ENCODE measurements at regions not wholly inside any gene's neighbourhood (a gene's known extent, or its start where the extent isn't known, plus 50 kb on each side); places are given as distances from the start of the nearest gene placed in this dataset.

DNA sequence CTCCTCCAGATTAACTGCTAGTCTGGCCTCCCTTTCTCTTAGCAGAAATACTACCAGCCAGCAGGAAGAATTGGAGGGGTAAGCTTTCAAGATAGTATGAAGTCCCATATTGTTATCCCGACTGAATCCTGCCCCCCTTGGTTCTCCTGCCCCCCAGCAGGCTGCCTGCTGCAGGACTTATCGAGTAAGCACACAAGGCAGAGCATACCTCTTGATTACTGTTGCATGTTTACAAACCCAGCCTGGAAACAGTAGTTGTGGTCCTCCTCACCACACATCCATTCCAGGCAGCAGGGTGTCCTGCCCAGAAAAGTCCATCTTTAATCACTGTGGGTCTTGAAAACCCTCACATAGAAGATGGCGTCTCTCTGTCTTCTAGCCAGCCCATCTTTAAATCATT lies 66.8 kb upstream of the PPP2R3A start:
- no peak overlapping the region for H4K8ac ChIP-seq (ENCODE audit: low read depth, low read length)
- no peak overlapping the region for H3K18ac ChIP-seq (ENCODE audit: low read length)
- no peak overlapping the region for H2AK5ac ChIP-seq (ENCODE audit: low read length)
- H3K9me3 ChIP-seq (ENCODE audit: insufficient read depth, low read depth, low read length) = no peaks in the 10 kb centered on the region
- H4K12ac ChIP-seq (ENCODE audit: low read depth, low read length) = no peak overlapping the region
- WGBS (ENCODE audit: extremely low coverage, insufficient coverage, insufficient read length) = no CpG with 5 or more reads among the region's 3 CpGs
- no peak overlapping the region for H3K9ac ChIP-seq (ENCODE audit: low read length)
- no peak overlapping the region for H4K91ac ChIP-seq (ENCODE audit: low read depth, low read length)
- H3K27ac ChIP-seq (ENCODE audit: low read depth, low read length) = no peak overlapping the region
- no peak overlapping the region for H3K23ac ChIP-seq (ENCODE audit: low read length)
- no peak overlapping the region for H2BK5ac ChIP-seq (ENCODE audit: low read depth, low read length, poor library complexity)
- no peak overlapping the region for H2AFZ ChIP-seq (ENCODE audit: insufficient read depth, low read length, poor library complexity)
- no peaks in the 10 kb centered on the region for H3K79me2 ChIP-seq (ENCODE audit: control insufficient read depth, insufficient read depth, low read length, poor library complexity)
- H2BK12ac ChIP-seq (ENCODE audit: low read length) = no peak overlapping the region
- H3K27me3 ChIP-seq (ENCODE audit: insufficient read depth, low read length) = no peaks in the 10 kb centered on the region
- H3K4me1 ChIP-seq (ENCODE audit: control insufficient read depth in 1 of 2, insufficient read depth in 2 of 2, low read length in 2 of 2) = peaks cover 3 to 10% of the 10 kb centered on the region in 2 experiments
- no peak overlapping the region for H3K4ac ChIP-seq (ENCODE audit: low read depth, low read length)
- H3K79me1 ChIP-seq (ENCODE audit: low read length) = no peaks in the 10 kb centered on the region
- DNase-seq = no peak
- no peak overlapping the region for H2BK120ac ChIP-seq (ENCODE audit: insufficient read depth, low read length, poor library complexity)
- H3K36me3 ChIP-seq (ENCODE audit: control insufficient read depth in 1 of 2, insufficient read depth in 2 of 2, low read length in 2 of 2) = no peaks in the 10 kb centered on the region
- no peak overlapping the region for H3K4me3 ChIP-seq (ENCODE audit: low read depth, low read length)
- no peak overlapping the region for H3K4me2 ChIP-seq (ENCODE audit: low read length)
- no peak overlapping the region for H3K14ac ChIP-seq (ENCODE audit: low read length)

DNA sequence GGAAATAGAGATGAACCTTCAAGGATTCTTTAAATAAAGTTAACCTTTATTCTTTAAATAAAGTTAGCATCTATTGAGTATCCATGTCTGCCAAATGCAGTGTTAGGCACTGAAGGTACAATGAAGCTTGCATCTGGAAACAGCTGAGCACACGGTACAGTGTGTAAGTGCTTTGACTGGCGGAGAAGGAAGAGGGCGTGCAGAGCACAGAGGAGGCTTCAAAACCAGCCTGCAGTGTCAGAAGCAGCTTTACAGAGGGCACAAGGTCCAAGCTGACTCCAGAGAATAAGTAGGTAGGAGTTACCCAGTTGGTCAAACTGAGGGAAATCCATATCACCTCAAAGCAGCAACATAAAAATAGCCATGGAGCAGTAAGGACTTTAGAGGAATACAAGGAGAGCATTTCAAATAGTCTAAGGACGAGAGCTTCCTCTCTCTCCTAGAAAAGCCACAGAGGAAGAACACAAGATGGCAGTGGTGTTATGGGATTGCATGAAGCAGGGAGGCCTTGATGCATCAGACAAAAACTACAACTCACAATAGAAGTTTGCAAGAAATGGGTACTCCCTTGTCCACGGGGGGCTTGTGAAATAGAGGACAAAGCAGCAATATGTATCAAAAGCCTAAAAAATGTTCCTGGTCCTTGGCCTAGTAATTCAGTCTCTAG lies 60.3 kb upstream of the PPP2R3A start:
- Histone ChIP-seq H4K8ac (ENCODE audit: low read depth, low read length) (no peak overlapping the region), H3K27me3 (ENCODE audit: insufficient read depth, low read length) (no peaks in the 10 kb centered on the region), H2BK120ac (ENCODE audit: insufficient read depth, low read length, poor library complexity) (no peak overlapping the region), H3K79me1 (ENCODE audit: low read length) (no peaks in the 10 kb centered on the region), H3K79me2 (ENCODE audit: control insufficient read depth, insufficient read depth, low read length, poor library complexity) (no peaks in the 10 kb centered on the region), H3K4me3 (ENCODE audit: low read depth, low read length) (no peak overlapping the region), H3K27ac (ENCODE audit: low read depth, low read length) (no peak overlapping the region), H2BK5ac (ENCODE audit: low read depth, low read length, poor library complexity) (no peak overlapping the region), H2AK5ac (ENCODE audit: low read length) (no peak overlapping the region), H3K14ac (ENCODE audit: low read length) (no peak overlapping the region), H3K36me3 (ENCODE audit: control insufficient read depth in 1 of 2, insufficient read depth in 2 of 2, low read length in 2 of 2) (no peaks in the 10 kb centered on the region), H3K9ac (ENCODE audit: low read length) (no peak overlapping the region), H3K18ac (ENCODE audit: low read length) (no peak overlapping the region), H3K4me1 (ENCODE audit: control insufficient read depth in 1 of 2, insufficient read depth in 2 of 2, low read length in 2 of 2) (peaks cover 9 to 10% of the 10 kb centered on the region in 2 experiments), H4K91ac (ENCODE audit: low read depth, low read length) (no peak overlapping the region), H3K4ac (ENCODE audit: low read depth, low read length) (no peak overlapping the region), H2AFZ (ENCODE audit: insufficient read depth, low read length, poor library complexity) (no peak overlapping the region), H2BK12ac (ENCODE audit: low read length) (no peak overlapping the region), H4K12ac (ENCODE audit: low read depth, low read length) (no peak overlapping the region), H3K23ac (ENCODE audit: low read length) (no peak overlapping the region), H3K9me3 (ENCODE audit: insufficient read depth, low read depth, low read length) (no peaks in the 10 kb centered on the region), H3K4me2 (ENCODE audit: low read length) (no peak overlapping the region)
- peak in 1 of 2 donors; percentile 24 for DNase-seq
- WGBS (ENCODE audit: extremely low coverage, insufficient coverage, insufficient read length) = no CpG with 5 or more reads among the region's 5 CpGs

DNA sequence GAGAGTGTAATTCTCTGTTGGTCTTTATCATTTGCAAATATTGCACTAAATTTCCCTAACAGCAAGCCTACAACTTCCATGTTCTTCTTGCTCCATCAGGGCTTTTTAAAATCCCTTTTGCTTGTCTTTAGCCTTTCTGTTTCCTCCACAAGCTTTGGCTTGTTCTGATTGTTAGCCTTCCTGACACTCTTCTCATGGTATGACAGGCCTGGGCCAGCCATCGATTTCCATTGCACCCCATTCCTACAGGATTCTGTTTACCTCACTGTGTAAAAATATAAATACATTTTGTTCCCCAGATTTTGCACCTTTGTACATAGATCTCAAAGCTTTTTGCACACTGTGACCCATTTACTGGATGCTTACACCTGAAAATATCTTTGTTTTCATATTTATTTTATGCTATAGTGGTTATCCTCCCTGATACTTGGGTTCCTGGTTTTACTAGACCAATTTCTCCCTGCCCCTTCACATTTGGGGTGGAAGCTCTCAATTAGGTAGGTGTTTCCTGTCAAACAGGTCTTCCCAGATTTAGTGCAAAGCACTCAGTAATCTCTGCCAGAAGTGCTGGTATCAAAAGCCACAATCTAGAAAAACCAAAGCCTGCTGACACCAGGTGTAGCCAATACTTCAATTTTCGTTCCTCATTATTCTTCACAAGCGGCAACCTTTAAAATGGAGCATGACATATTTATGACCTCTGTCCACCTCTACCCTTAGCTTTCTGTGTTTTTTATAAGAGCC lies 57.9 kb upstream of the PPP2R3A start:
- Histone ChIP-seq H3K79me2 (ENCODE audit: control insufficient read depth, insufficient read depth, low read length, poor library complexity) (no peaks in the 10 kb centered on the region), H2AK5ac (ENCODE audit: low read length) (no peak overlapping the region), H3K18ac (ENCODE audit: low read length) (no peak overlapping the region), H3K36me3 (ENCODE audit: control insufficient read depth in 1 of 2, insufficient read depth in 2 of 2, low read length in 2 of 2) (no peaks in the 10 kb centered on the region), H3K79me1 (ENCODE audit: low read length) (no peaks in the 10 kb centered on the region), H3K4me3 (ENCODE audit: low read depth, low read length) (no peak overlapping the region), H4K12ac (ENCODE audit: low read depth, low read length) (no peak overlapping the region), H3K4me2 (ENCODE audit: low read length) (no peak overlapping the region), H3K9ac (ENCODE audit: low read length) (no peak overlapping the region), H3K23ac (ENCODE audit: low read length) (no peak overlapping the region), H3K4ac (ENCODE audit: low read depth, low read length) (no peak overlapping the region), H3K14ac (ENCODE audit: low read length) (no peak overlapping the region), H4K91ac (ENCODE audit: low read depth, low read length) (no peak overlapping the region), H2BK120ac (ENCODE audit: insufficient read depth, low read length, poor library complexity) (no peak overlapping the region), H2BK12ac (ENCODE audit: low read length) (no peak overlapping the region), H3K9me3 (ENCODE audit: insufficient read depth, low read depth, low read length) (no peaks in the 10 kb centered on the region), H3K27ac (ENCODE audit: low read depth, low read length) (no peak overlapping the region), H3K27me3 (ENCODE audit: insufficient read depth, low read length) (no peaks in the 10 kb centered on the region), H2AFZ (ENCODE audit: insufficient read depth, low read length, poor library complexity) (no peak overlapping the region), H4K8ac (ENCODE audit: low read depth, low read length) (no peak overlapping the region), H2BK5ac (ENCODE audit: low read depth, low read length, poor library complexity) (no peak overlapping the region), H3K4me1 (ENCODE audit: control insufficient read depth in 1 of 2, insufficient read depth in 2 of 2, low read length in 2 of 2) (peaks cover 9 to 10% of the 10 kb centered on the region in 2 experiments)
- WGBS (ENCODE audit: extremely low coverage, insufficient coverage, insufficient read length) = no CpG with 5 or more reads among the region's 3 CpGs
- DNase-seq = peak; percentile 20 to 83

DNA sequence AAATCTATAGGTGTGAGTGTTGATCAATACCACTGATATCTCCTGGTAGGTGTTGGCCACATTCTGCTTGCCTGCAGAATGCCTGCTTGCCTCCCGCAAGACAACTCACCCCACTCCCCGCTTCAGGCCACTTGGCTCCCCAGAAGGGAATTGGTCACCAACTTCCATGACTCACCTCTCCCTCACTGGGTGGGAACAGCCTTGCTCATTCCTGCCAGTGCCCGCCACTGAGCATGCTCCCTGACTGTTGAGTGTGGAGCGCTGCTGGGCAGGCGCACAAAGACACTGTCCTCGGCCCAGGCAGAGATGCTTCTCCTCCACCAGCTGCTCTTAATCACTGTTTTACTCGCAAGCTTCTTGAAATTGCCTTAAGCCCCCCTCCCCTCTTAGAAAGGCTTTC lies 57.3 kb upstream of the PPP2R3A start:
- H2BK5ac ChIP-seq (ENCODE audit: low read depth, low read length, poor library complexity) = no peak overlapping the region
- H3K36me3 ChIP-seq (ENCODE audit: control insufficient read depth in 1 of 2, insufficient read depth in 2 of 2, low read length in 2 of 2) = no peaks in the 10 kb centered on the region
- no peak overlapping the region for H3K4me3 ChIP-seq (ENCODE audit: low read depth, low read length)
- H3K79me2 ChIP-seq (ENCODE audit: control insufficient read depth, insufficient read depth, low read length, poor library complexity) = no peaks in the 10 kb centered on the region
- no peaks in the 10 kb centered on the region for H3K9me3 ChIP-seq (ENCODE audit: insufficient read depth, low read depth, low read length)
- no peaks in the 10 kb centered on the region for H3K27me3 ChIP-seq (ENCODE audit: insufficient read depth, low read length)
- H3K14ac ChIP-seq (ENCODE audit: low read length) = no peak overlapping the region
- no peak overlapping the region for H3K9ac ChIP-seq (ENCODE audit: low read length)
- H2BK120ac ChIP-seq (ENCODE audit: insufficient read depth, low read length, poor library complexity) = no peak overlapping the region
- H2AFZ ChIP-seq (ENCODE audit: insufficient read depth, low read length, poor library complexity) = no peak overlapping the region
- H3K18ac ChIP-seq (ENCODE audit: low read length) = no peak overlapping the region
- DNase-seq = peak; percentile 67 to 78
- H4K8ac ChIP-seq (ENCODE audit: low read depth, low read length) = no peak overlapping the region
- no peak overlapping the region for H4K12ac ChIP-seq (ENCODE audit: low read depth, low read length)
- WGBS (ENCODE audit: extremely low coverage, insufficient coverage, insufficient read length) = no CpG with 5 or more reads among the region's 7 CpGs
- H2BK12ac ChIP-seq (ENCODE audit: low read length) = no peak overlapping the region
- H3K23ac ChIP-seq (ENCODE audit: low read length) = no peak overlapping the region
- H3K79me1 ChIP-seq (ENCODE audit: low read length) = no peaks in the 10 kb centered on the region
- H2AK5ac ChIP-seq (ENCODE audit: low read length) = no peak overlapping the region
- H3K27ac ChIP-seq (ENCODE audit: low read depth, low read length) = no peak overlapping the region
- H4K91ac ChIP-seq (ENCODE audit: low read depth, low read length) = no peak overlapping the region
- H3K4ac ChIP-seq (ENCODE audit: low read depth, low read length) = no peak overlapping the region
- H3K4me2 ChIP-seq (ENCODE audit: low read length) = no peak overlapping the region
- peaks cover 9 to 10% of the 10 kb centered on the region in 2 experiments for H3K4me1 ChIP-seq (ENCODE audit: control insufficient read depth in 1 of 2, insufficient read depth in 2 of 2, low read length in 2 of 2)

Data from trophoblast cell (in vitro differentiated cells and primary cell).